ENCODE measurements at regions not wholly inside any gene's neighbourhood (a gene's known extent, or its start where the extent isn't known, plus 50 kb on each side); places are given as distances from the start of the nearest gene placed in this dataset.

- TF ChIP-seq CTCF (IDR thresholded peaks at IDR 0.05) (no peak), POLR2A (IDR thresholded peaks at IDR 0.05) (no peak)
Observed at GRCh38 chr9:21589344-21590056, 107.4 kb upstream of the IFNE start.
